UCSD-AML1 (cell line): ENCODE measurements at regions not wholly inside any gene's neighbourhood (a gene's known extent, or its start where the extent isn't known, plus 50 kb on each side); places are given as distances from the start of the nearest gene placed in this dataset.

Source experiments
- DNase-seq: peaks from one replicate; lab custom pipeline; 2025; ENCODE audit not compliant: unreplicated experiment; lab: John Stamatoyannopoulos, UW

DNA sequence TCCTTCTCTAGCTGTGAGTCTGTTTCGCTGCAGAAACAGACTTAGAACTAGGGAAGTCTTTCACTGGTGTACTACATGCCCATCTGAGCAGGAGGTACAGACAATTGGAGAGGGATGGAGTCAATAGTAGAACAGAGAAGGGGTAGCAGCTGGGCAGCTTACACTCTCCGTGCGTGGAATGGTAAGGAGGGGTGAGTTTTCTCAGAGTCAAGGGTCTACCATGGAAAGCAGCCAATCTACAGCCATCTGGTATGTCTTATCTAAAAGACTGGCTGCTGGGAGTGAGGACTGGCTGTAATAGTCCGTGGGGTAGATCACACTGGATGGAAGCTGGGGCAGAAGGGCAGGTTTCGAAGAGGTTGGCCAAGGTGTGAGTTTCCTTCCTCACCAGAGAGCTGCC, 137.3 kb upstream of the TENM4 start:
- no peak for DNase-seq

- DNase-seq: no peak
These were observed 134.9 kb upstream of the TENM4 start for GRCh38 chr11:79575701-79576100.

DNA sequence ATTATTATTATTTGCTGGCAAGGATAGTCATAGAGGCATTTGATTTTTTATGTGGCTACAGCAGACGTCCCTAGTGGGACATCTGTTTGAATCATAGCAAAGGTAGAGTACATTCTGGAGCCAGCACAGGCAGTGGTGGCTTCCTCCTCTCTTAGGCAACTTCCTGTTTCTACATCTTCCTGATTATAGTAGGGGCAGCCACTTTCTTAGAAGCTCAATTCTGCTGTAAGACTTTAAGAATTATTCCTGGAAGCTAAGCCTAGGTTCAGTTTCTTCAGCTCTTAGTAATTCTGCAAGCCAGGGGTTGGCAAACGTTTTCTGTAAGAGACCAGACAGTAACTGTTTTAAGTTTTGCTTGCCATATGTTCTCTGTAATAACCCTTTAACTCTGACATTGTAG, 129.3 kb upstream of the TENM4 start:
- DNase-seq: peak; percentile 12

DNA sequence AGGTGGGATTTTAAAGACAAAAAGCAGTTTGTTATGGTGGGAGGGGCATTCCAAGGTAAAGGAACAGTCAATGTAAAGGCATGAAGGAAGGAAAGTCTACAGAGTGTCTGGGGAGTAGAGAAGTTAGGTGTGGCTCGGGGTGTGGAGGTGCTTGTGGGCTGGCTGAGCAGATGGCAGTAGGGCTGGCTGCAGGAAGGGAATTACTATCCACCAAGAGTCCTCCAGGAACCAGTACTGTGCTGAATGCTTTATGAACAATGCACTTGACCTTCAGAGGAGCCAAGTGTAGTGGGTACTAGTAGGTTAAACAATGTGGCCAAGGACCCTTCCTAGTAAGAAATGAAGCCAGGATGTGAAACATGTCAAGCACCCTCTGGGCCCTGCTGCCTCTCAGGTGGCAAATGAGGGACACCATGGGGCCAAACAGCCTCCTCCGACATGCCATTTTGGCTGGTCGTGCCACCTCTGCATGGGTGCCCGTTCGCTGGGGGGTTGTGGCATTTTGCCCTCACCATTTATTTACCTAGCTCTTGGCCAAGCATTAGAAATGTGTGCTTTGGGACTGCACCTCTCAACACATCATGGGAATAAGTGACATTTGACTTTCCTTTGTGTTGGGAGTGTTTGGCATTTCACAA, 123.6 kb upstream of the TENM4 start:
- DNase-seq: no peak

- no peak for DNase-seq
These were observed 120.7 kb upstream of the TENM4 start for GRCh38 chr11:79561496-79561895.

GRCh38 chr11:79550809-79551208, 110.0 kb upstream of the TENM4 start:
- no peak for DNase-seq

- no peak for DNase-seq
These were observed 106.4 kb upstream of the TENM4 start for GRCh38 chr11:79547256-79547655.

GRCh38 chr11:79546351-79546750, 105.5 kb upstream of the TENM4 start:
- no peak for DNase-seq

- DNase-seq: no peak
These were observed 103.5 kb upstream of the TENM4 start for GRCh38 chr11:79544361-79544760.

DNA sequence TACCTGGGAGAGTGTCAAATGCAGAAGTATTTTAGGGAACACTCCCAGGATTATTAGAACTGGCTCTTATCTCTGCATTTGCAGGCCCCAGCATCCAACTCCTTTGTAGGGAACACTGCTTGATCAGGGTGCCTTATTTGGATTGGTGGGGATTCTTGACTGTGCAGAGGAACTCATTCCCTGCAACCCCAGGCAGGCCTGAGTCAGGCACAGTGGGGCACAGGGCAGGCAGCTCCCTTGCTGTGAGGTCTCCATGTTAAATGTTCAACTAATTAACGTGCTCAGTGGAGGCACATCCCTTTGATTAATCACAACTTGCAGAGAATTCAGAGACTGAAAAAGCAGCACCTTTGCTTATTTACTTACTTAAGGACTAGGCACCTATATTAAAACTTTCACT, 102.3 kb upstream of the TENM4 start:
- DNase-seq: no peak

DNA sequence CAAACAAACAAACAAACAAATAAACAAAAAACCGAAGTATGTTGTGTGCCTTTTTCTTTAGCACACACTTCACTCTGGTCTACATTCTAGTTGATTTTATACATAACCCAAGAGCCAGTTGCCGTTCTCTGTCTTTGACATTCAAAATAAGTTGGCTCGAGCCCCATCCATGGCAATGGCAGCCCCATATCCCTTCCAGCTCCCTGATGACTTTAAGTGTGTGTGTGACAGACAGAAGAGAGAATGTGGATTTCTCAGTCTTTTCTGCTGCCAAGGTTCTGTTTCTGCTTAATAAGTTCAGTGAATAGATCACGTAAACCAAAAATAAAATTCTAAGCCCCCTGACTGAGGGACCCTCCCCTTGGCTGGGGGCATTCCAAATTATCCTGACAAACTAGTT, 100.6 kb upstream of the TENM4 start:
- DNase-seq: no peak

DNA sequence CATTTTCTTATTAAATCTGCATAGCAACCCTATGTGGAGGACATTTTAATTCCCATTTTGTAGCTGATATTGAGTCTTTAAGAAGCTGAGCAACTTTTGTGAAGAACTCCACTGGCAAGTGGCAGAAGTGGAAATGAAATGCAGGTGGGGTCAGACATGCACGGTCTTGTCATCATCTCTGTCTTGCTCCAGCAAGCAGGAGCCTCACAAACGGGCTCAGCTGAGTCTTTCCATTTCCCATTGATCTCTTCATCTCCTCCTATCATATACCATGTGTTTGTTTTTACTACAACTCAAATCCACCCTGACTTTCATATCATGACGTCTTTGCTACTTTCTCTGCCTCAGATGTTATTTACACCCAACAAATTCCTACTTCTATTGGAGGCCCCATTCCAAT, 97.9 kb upstream of the TENM4 start:
- DNase-seq: no peak

DNA sequence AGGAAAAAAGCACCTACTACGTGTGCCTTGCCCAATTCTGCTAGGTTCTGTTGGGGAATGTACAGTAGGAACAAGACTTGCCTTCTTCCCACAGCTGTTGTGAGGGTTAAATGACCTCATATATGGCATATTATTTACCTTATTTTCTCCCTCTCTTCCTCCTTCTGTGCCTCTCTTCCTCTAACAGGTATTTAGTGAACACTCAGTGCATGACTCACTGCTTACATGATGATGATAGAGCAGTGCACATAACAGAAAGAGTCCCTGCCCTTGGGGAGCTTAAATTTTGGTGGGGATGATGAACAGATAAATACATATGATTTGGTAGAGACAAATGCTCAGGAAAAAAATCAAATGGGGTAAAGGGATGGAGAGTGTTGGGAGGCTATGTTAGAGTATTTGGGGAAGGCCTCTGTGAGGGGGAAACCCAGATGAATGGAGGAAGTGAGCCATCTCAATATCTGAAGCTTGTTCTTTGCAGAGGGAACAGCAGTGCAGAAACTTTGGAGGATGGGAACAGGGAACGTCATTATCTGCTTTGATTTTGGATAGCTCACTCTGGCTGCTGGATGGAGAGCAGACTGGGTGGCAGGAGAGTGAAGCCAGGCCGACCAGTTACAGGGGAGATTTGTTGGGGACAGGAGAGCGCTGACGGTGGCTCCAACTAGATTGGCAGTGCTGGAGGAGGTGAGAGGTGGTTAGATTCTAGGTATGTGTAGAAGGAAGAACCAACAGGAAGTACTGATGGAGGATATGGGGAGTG, 95.5 kb upstream of the TENM4 start:
- no peak for DNase-seq

GRCh38 chr11:79535606-79536005, 94.8 kb upstream of the TENM4 start:
- DNase-seq: no peak

DNA sequence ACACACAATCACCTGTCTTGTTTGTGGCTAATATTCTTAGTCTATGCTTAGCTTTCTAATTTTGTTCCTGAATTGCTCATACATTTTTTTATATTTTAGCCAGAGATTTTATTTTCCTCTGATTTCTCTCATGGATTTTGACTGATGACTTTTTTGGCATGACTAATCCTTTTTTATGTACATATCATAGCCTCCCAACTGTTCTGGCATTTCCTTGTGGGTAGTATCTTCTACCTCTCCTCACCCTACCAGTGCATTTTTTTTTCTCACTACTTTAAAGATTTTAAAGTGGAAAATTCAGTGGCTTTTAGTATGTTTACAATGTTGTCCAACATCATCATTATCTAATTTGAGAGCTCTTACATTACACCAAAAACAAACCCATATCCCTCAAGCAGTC, 84.4 kb upstream of the TENM4 start:
- no peak for DNase-seq

- DNase-seq: no peak
These were observed 81.8 kb upstream of the TENM4 start for GRCh38 chr11:79522626-79523025.

- DNase-seq: no peak
These were observed 79.3 kb upstream of the TENM4 start for GRCh38 chr11:79520086-79520485.

DNA sequence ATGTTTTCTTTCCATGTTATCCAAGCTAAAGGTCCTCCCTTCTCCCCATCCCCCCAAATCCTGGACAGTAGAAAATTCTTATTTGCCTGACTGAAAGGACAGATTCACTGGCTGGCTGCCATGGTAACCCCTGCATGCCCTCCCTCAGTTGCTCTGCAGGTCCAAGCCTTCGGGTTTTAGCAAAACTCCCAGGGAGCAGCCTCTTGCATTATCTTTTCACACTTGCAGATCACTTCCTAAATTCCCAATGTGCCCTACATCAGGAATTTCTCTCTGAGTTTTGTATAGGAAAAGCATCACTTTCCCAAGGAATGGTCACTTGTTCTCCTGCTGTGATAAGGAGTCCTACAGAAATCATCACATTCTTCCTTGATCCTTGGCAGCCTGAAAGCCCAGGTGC, 75.0 kb upstream of the TENM4 start:
- DNase-seq: no peak

DNA sequence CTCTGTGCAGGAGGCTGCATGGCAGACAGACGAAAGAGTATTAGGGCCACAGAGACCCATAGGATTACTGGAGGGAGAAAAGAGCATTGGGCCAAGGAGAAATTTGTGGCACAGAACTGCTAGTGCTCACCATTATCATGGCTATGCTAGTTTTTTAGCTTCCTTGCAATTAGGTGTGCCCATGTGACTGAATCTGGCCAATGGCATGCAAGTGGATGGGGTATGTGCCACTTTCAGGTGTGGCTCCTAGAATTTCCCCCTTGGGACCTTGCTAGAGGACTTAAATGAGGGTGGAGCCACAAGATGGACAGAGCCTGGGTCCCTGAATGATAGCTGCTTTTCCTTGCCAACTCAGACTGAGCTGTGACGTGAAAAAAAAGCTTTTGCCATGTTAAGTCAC, 73.9 kb upstream of the TENM4 start:
- no peak for DNase-seq

GRCh38 chr11:79514290-79514689, 73.5 kb upstream of the TENM4 start:
- no peak for DNase-seq

DNA sequence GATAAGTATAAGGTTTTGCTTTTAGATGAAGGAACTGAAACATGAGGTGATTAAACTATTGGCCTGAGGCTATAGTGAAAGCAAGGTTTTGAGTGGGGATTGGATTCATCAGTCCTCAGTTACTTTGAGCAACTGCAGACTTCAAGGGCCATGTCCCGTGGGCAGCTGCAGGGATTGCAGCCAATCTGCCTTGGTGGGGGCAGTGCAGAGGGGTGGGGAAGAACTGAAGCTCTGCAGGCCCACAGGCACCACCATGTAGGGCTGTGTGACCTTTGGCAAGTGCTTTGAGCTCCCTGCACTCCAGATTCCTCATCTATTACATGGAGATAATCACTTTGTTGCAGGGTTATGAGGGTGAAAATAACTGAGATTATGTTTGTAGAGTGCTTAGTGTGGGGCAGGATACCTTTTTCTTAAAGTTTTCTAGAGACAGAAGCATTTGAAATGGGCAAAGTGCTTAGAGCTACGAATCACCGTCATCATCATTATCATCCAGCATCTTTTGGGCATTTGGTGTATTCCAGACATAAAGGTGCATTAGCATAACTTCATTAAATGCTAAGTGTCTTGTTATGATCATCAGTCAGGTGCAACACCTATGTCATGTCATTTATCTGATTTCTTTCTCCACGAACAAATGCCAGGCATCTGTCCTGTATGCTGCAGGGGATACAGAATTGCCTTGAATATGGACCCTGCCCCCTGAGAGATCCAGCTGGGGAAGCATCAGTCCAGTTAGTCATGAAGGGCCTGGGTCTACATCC, 72.1 kb upstream of the TENM4 start:
- DNase-seq: no peak

DNA sequence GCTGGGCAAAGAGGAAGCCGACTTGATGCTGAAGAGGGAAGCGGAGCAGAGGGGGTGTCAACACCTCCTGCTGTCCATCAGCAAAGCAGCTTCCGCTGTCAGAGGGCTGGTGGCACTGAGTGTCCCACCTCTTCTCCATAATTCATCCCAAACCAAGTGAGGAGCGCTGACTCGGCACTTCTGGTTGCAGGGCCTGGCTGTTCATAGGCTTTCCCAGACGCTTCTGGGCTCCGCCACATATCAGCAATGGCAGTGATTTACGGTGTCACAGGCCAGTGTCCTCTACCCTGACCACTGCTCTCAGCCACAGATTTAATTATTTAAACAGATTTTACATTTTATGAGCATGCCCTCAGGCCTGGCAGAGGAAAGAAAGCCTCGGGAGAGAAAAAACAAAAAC, 70.1 kb upstream of the TENM4 start:
- DNase-seq: no peak
